SK-N-MC (cell line): ENCODE measurements at regions not wholly inside any gene's neighbourhood (a gene's known extent, or its start where the extent isn't known, plus 50 kb on each side); places are given as distances from the start of the nearest gene placed in this dataset.

ENCODE experiments used
- EZH2 ChIP-seq: fragments of 200-600 bp; sonication (generic); IDR thresholded peaks from one replicate; pipeline ENCODE4 v1.6.1; 2017; ENCODE audit warnings: antibody characterized with exemption
- FOXP2 ChIP-seq: optimal IDR thresholded peaks from 2 replicates; pipeline ENCODE3; 2011; ENCODE audit warnings: mild to moderate bottlenecking, moderate library complexity; ENCODE audit not compliant: insufficient read depth; ENCODE audit errors: extremely low read length, control extremely low read depth
- POLR2AphosphoS5 ChIP-seq: IDR thresholded peaks from 2 replicates; pipeline ENCODE4 v1.6.1; 2012; ENCODE audit warnings: mild to moderate bottlenecking, low read depth, low read length, borderline replicate concordance

- no peak for TF ChIP-seq POLR2AphosphoS5
- TF ChIP-seq EZH2: no peak
- no peak for TF ChIP-seq FOXP2
These were observed 535.4 kb upstream of the C16orf82 start for GRCh38 chr16:26531290-26531730.
